Progenitor cell of endocrine pancreas (in vitro differentiated cells): ENCODE measurements at regions not wholly inside any gene's neighbourhood (a gene's known extent, or its start where the extent isn't known, plus 50 kb on each side); places are given as distances from the start of the nearest gene placed in this dataset.

ENCODE experiments used
- DNase-seq: peaks from one replicate; pipeline ENCODE4 v3.0.0; 2021; ENCODE audit warnings: low spot score; ENCODE audit not compliant: unreplicated experiment
- H3K27ac Mint-ChIP-seq: 2 replicates; pipeline ENCODE4 v1.8.0; 2021; ENCODE audit warnings: mild to moderate bottlenecking, moderate library complexity, mixed read lengths
- H3K27me3 Mint-ChIP-seq: 2 replicates; pipeline ENCODE4 v1.8.0; 2021; ENCODE audit warnings: mixed read lengths
- H3K36me3 Mint-ChIP-seq: 2 replicates; pipeline ENCODE4 v1.8.0; 2022; ENCODE audit warnings: mixed read lengths; ENCODE audit not compliant: insufficient read depth
- H3K4me1 Mint-ChIP-seq: 2 replicates; pipeline ENCODE4 v1.8.0; 2021; ENCODE audit warnings: low read depth, mixed read lengths
- H3K4me3 Mint-ChIP-seq: 2 replicates; pipeline ENCODE4 v1.8.0; 2021; ENCODE audit warnings: low read depth, mild to moderate bottlenecking, moderate library complexity, mixed read lengths
- H3K9me3 Mint-ChIP-seq: 2 replicates; pipeline ENCODE4 v1.8.0; 2021; ENCODE audit warnings: low read depth, mixed read lengths
- TF ChIP-seq, protein P1 (sequence below): fragments of 200-600 bp; sonication (generic); IDR thresholded peaks from one replicate; pipeline ENCODE4 v1.5.0; 2021; ENCODE audit warnings: antibody characterized with exemption, mild to moderate bottlenecking; ENCODE audit not compliant: unreplicated experiment

DNA sequence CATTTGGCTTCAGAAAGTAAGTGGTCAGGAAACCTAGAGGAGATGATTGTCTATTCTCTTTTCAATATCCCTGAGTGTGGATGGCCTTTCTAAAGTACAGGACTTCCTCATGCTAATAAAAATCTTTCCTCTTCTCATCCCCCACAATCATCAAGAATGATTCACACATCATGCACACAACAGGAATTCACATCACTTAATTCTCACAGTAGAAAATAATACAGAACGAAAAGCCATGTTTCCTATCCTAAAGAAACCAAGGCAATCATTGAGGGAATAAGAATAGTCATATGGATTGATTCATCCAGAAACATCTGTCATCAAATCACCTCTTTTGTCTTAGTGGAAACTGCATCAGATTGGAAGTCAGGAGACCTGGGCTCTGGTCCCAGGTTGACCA lies 203.1 kb upstream of the PIK3R1 start:
- no peaks in the 10 kb centered on the region for H3K27me3 Mint-ChIP-seq
- TF ChIP-seq, protein P1, sequence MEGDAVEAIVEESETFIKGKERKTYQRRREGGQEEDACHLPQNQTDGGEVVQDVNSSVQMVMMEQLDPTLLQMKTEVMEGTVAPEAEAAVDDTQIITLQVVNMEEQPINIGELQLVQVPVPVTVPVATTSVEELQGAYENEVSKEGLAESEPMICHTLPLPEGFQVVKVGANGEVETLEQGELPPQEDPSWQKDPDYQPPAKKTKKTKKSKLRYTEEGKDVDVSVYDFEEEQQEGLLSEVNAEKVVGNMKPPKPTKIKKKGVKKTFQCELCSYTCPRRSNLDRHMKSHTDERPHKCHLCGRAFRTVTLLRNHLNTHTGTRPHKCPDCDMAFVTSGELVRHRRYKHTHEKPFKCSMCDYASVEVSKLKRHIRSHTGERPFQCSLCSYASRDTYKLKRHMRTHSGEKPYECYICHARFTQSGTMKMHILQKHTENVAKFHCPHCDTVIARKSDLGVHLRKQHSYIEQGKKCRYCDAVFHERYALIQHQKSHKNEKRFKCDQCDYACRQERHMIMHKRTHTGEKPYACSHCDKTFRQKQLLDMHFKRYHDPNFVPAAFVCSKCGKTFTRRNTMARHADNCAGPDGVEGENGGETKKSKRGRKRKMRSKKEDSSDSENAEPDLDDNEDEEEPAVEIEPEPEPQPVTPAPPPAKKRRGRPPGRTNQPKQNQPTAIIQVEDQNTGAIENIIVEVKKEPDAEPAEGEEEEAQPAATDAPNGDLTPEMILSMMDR: no peak
- no peak overlapping the region for H3K27ac Mint-ChIP-seq
- no peaks in the 10 kb centered on the region for H3K9me3 Mint-ChIP-seq
- H3K36me3 Mint-ChIP-seq: no peaks in the 10 kb centered on the region
- peaks cover 12% of the 10 kb centered on the region for H3K4me1 Mint-ChIP-seq
- no peak for DNase-seq
- H3K4me3 Mint-ChIP-seq: no peak overlapping the region

DNA sequence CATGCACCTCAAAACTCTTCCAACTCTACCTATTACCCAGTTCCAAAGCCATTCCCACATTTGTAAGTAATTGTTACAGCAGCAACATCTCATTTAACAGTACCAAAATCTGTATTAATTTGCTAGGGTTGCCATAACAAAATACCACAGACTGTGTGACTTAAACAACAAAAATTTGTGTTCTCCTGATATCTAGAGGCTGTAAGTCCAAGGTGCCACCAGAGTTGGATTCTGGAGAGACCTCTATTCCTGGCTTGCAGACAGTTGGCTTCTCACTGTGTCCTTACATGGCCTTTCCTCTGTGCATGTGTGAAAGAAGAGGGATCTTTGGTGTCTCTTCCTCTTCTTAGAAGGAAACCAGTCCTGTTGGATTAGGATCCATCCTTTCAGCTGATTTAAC lies 203.8 kb upstream of the PIK3R1 start:
- Mint-ChIP-seq H3K9me3 (no peaks in the 10 kb centered on the region), H3K27me3 (no peaks in the 10 kb centered on the region), H3K36me3 (no peaks in the 10 kb centered on the region), H3K4me3 (no peak overlapping the region), H3K27ac (no peak overlapping the region), H3K4me1 (peaks cover 12% of the 10 kb centered on the region)
- TF ChIP-seq, protein P1: no peak
- DNase-seq: no peak

DNA sequence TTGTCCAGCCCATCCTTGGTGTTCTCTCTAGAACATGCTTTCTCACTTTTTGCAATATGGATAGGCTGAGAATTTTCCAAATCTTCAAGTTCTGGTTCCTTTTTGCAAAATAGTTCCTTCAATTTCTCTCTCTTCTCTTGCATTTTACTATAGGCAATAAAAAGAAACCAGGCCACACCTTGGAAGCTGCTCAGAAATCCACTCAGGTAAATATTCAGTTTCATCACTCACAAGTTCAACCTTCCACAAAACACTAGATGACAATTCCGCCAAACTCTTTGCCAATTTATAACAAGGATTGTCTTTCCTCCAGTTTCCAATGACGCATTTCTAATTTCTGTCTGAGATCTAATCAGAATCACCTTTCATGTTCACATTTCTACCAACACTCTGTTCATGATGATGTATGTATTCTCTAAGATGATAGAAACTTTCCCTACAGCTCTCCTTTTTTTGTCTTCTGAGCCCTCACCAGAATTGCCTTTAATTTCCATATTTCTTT lies 204.2 kb upstream of the PIK3R1 start:
- H3K27ac Mint-ChIP-seq: no peak overlapping the region
- no peak overlapping the region for H3K4me3 Mint-ChIP-seq
- DNase-seq: no peak
- H3K27me3 Mint-ChIP-seq: no peaks in the 10 kb centered on the region
- peaks cover 12% of the 10 kb centered on the region for H3K4me1 Mint-ChIP-seq
- H3K9me3 Mint-ChIP-seq: no peaks in the 10 kb centered on the region
- TF ChIP-seq, protein P1: no peak
- H3K36me3 Mint-ChIP-seq: no peaks in the 10 kb centered on the region

DNA sequence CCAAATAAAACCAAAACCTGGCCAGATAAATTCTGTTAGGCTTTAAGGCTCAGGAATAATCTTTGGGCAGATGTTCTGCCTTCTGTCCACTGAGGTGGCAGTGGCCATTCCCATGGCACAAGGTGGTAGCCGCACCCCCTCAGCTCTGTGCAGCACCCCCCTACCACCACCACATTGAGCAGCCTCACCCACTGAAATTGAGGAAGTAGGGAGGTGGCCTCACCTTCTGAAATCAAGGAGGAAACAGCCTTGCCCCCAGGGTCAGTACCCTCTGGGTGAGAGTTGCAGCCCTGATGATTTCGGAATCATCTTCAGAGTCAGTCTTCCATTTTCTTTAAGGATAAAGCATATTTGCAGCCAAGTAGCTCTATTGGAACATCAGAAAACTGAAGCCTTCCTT lies 204.8 kb upstream of the PIK3R1 start:
- no peaks in the 10 kb centered on the region for H3K27me3 Mint-ChIP-seq
- H3K27ac Mint-ChIP-seq: no peak overlapping the region
- no peaks in the 10 kb centered on the region for H3K36me3 Mint-ChIP-seq
- no peak for DNase-seq
- TF ChIP-seq, protein P1: no peak
- peaks cover 9% of the 10 kb centered on the region for H3K4me1 Mint-ChIP-seq
- H3K4me3 Mint-ChIP-seq: no peak overlapping the region
- H3K9me3 Mint-ChIP-seq: no peaks in the 10 kb centered on the region

DNA sequence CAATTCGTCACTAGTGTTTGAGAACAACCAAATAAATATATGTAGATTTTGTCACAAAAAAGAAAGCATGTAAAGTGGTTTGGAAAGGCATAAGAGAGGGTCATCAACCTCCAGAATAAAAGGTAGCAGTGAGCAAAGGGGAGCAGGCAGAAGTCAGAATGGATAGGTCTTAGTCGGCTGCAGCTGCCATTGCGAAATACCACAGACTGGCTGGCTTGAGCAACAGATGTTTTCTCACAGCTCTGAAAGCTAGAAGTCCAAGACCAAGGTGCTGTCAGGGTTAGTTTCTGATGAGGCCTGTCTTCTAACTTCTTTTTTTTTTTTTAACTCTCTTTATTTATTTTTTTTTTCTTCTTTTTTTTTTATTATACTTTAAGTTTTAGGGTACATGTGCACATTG lies 208.1 kb upstream of the PIK3R1 start:
- H3K27me3 Mint-ChIP-seq: no peaks in the 10 kb centered on the region
- H3K36me3 Mint-ChIP-seq: no peaks in the 10 kb centered on the region
- TF ChIP-seq, protein P1: no peak
- DNase-seq: no peak
- H3K27ac Mint-ChIP-seq: no peak overlapping the region
- H3K4me1 Mint-ChIP-seq: no peaks in the 10 kb centered on the region
- no peaks in the 10 kb centered on the region for H3K9me3 Mint-ChIP-seq
- H3K4me3 Mint-ChIP-seq: no peak overlapping the region
